UCSD-AML1 (cell line): ENCODE measurements at regions not wholly inside any gene's neighbourhood (a gene's known extent, or its start where the extent isn't known, plus 50 kb on each side); places are given as distances from the start of the nearest gene placed in this dataset.
"Not testable (repeated sequence)": the region's sequence is repeated elsewhere in the genome, so short reads cannot be mapped to it uniquely, and the experiment has no call there.

Experiments
- DNase-seq: peaks from one replicate; lab custom pipeline; 2025; ENCODE audit not compliant: unreplicated experiment; lab: John Stamatoyannopoulos, UW

- no peak for DNase-seq
Observed at GRCh38 chr21:14620152-14620551, 74.0 kb upstream of the SAMSN1 start.

- no peak for DNase-seq
Observed at GRCh38 chr21:14617871-14618270, 71.8 kb upstream of the SAMSN1 start.

GRCh38 chr21:14617040-14617393 is 70.9 kb upstream of the SAMSN1 start:
- DNase-seq, result no peak

GRCh38 chr21:14616380-14617039 is 70.4 kb upstream of the SAMSN1 start:
- no peak for DNase-seq

GRCh38 chr21:14615359-14615974 is 69.4 kb upstream of the SAMSN1 start:
- DNase-seq, result no peak

GRCh38 chr21:14614287-14614686 is 68.2 kb upstream of the SAMSN1 start:
- DNase-seq, result no peak

GRCh38 chr21:14613486-14614224 is 67.5 kb upstream of the SAMSN1 start:
- DNase-seq, result no peak

GRCh38 chr21:14610119-14610518 is 64.0 kb upstream of the SAMSN1 start:
- DNase-seq, result not testable (repeated sequence)

GRCh38 chr21:14609274-14609673 is 63.2 kb upstream of the SAMSN1 start:
- no peak for DNase-seq

GRCh38 chr21:14607262-14607661 is 61.1 kb upstream of the SAMSN1 start:
- DNase-seq, result no peak

- DNase-seq, result no peak
Observed at GRCh38 chr21:14603202-14603601, 57.1 kb upstream of the SAMSN1 start.

- DNase-seq, result no peak
Observed at GRCh38 chr21:14602382-14602958, 56.4 kb upstream of the SAMSN1 start.

GRCh38 chr21:14600569-14601297 is 54.6 kb upstream of the SAMSN1 start:
- DNase-seq, result no peak

- DNase-seq, result no peak
Observed at GRCh38 chr21:14598065-14598464, 52.0 kb upstream of the SAMSN1 start.
